Tibial nerve (tissue), 4 donors: ENCODE measurements at regions not wholly inside any gene's neighbourhood (a gene's known extent, or its start where the extent isn't known, plus 50 kb on each side); places are given as distances from the start of the nearest gene placed in this dataset.

Experiments
- DNase-seq, 2 donors: peaks; one replicate each; pipeline ENCODE4 v3.0.0-alpha.2; 2019; ENCODE audit warnings: low spot score in 2 of 2
- H3K27ac ChIP-seq, 4 donors: fragments of 200-600 bp; sonication (generic) in 3 of 4; one replicate each; pipeline ENCODE4 v1.5.1; 2017 to 2019; ENCODE audit warnings: mild to moderate bottlenecking in 1 of 4
- H3K27me3 ChIP-seq, 2 donors: fragments of 200-600 bp; sonication (generic) in 1 of 2; one replicate each; pipeline versions ENCODE4 v1.5.1 to v1.6.0; 2017 to 2019
- H3K36me3 ChIP-seq, 3 donors: fragments of 200-600 bp; sonication (generic); one replicate each; pipeline ENCODE4 v1.5.1; 2018 to 2019
- H3K4me1 ChIP-seq, 4 donors: fragments of 200-600 bp; sonication (generic) in 3 of 4; one replicate each; pipeline ENCODE4 v1.5.1; 2017 to 2019
- H3K4me3 ChIP-seq, 4 donors: fragments of 200-600 bp; sonication (generic) in 3 of 4; one replicate each; pipeline ENCODE4 v1.5.1; 2017 to 2019; ENCODE audit warnings: mild to moderate bottlenecking in 1 of 4, moderate library complexity in 1 of 4
- H3K9me3 ChIP-seq, 4 donors: fragments of 200-600 bp; sonication (generic) in 3 of 4; one replicate each; pipeline ENCODE4 v1.5.1; 2017 to 2019
- EP300 ChIP-seq, 2 donors: sonication (generic); formaldehyde crosslinking; IDR thresholded peaks; one replicate each; pipeline ENCODE4 v1.6.1; 2017; ENCODE audit warnings: antibody characterized with exemption in 2 of 2, mild to moderate bottlenecking in 1 of 2
- POLR2A ChIP-seq, 2 donors: fragments of 450-650 bp; IDR thresholded peaks; one replicate each; pipeline ENCODE4 v1.6.1; 2017; ENCODE audit warnings: antibody characterized with exemption in 2 of 2, mild to moderate bottlenecking in 2 of 2, moderate library complexity in 2 of 2
- WGBS, 2 donors: methylation state at CpG; one replicate each; pipeline ENCODE4 v1.1.5; 2018; 5-methylcytosine and 5-hydroxymethylcytosine counted together
- TF ChIP-seq, protein P1 (sequence below), 5 experiments: fragments of 200-600 bp in 3 of 5; fragments of 450-650 bp in 2 of 5; sonication (generic) in 3 of 5; IDR thresholded peaks; one replicate each; pipeline ENCODE4 v1.5.1; 2016 to 2019; ENCODE audit warnings: antibody characterized with exemption in 5 of 5, mild to moderate bottlenecking in 3 of 5, moderate library complexity in 2 of 5

- TF ChIP-seq EP300 (IDR thresholded peaks at IDR 0.05) (no peak), POLR2A (IDR thresholded peaks at IDR 0.05) (no peak)
- TF ChIP-seq, protein P1, sequence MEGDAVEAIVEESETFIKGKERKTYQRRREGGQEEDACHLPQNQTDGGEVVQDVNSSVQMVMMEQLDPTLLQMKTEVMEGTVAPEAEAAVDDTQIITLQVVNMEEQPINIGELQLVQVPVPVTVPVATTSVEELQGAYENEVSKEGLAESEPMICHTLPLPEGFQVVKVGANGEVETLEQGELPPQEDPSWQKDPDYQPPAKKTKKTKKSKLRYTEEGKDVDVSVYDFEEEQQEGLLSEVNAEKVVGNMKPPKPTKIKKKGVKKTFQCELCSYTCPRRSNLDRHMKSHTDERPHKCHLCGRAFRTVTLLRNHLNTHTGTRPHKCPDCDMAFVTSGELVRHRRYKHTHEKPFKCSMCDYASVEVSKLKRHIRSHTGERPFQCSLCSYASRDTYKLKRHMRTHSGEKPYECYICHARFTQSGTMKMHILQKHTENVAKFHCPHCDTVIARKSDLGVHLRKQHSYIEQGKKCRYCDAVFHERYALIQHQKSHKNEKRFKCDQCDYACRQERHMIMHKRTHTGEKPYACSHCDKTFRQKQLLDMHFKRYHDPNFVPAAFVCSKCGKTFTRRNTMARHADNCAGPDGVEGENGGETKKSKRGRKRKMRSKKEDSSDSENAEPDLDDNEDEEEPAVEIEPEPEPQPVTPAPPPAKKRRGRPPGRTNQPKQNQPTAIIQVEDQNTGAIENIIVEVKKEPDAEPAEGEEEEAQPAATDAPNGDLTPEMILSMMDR (IDR thresholded peaks at IDR 0.05), result no peak
- H3K4me1 ChIP-seq, result peaks cover 0 to 8% (median 3%) of the 10 kb centered on the region in 4 donors
- no peak overlapping the region for H3K27ac ChIP-seq
- no peak for DNase-seq
- H3K27me3 ChIP-seq, result no peaks in the 10 kb centered on the region
- no peak overlapping the region for H3K4me3 ChIP-seq
- no peaks in the 10 kb centered on the region for H3K9me3 ChIP-seq
- no peaks in the 10 kb centered on the region for H3K36me3 ChIP-seq
- 87 to 88% methylated on average over 8 of the region's 8 CpGs for WGBS, 2 donors
Observed at GRCh38 chr6:137751768-137752560, 115.1 kb upstream of the TNFAIP3 start.

DNA sequence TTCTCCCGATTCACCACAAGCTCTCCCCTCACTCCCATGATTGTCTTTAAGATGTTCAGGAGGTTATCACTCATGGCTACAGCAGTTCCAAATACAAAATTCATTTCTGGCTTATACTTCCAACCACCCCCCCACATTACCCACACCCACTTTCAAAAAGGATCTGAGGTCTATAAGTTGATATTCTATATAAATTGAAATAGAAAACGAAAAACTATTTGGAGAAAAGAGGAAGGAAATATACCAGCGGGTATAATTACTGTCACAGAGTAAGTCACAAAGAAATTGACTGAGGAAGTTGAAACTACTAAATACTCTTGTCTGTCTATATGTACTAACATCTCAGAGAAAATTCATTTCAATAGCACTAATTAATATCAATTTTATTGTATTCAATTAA, 112.7 kb upstream of the TNFAIP3 start:
- no peak for DNase-seq
- peaks cover 0 to 7% (median 3%) of the 10 kb centered on the region in 4 donors for H3K4me1 ChIP-seq
- no peaks in the 10 kb centered on the region for H3K36me3 ChIP-seq
- no peak for TF ChIP-seq EP300 (IDR thresholded peaks at IDR 0.05)
- TF ChIP-seq, protein P1 (IDR thresholded peaks at IDR 0.05), result no peak
- 80 to 81% methylated on average over 3 of the region's 3 CpGs for WGBS, 2 donors
- no peaks in the 10 kb centered on the region for H3K27me3 ChIP-seq
- no peak overlapping the region for H3K27ac ChIP-seq
- H3K9me3 ChIP-seq, result no peaks in the 10 kb centered on the region
- no peak overlapping the region for H3K4me3 ChIP-seq

- no peaks in the 10 kb centered on the region for H3K9me3 ChIP-seq
- peaks cover 0 to 6% (median 2%) of the 10 kb centered on the region in 4 donors for H3K4me1 ChIP-seq
- no peaks in the 10 kb centered on the region for H3K27me3 ChIP-seq
- H3K36me3 ChIP-seq, result no peaks in the 10 kb centered on the region
- TF ChIP-seq POLR2A (IDR thresholded peaks at IDR 0.05) (no peak), EP300 (IDR thresholded peaks at IDR 0.05) (no peak)
- TF ChIP-seq, protein P1 (IDR thresholded peaks at IDR 0.05), result no peak
- H3K4me3 ChIP-seq, result no peak overlapping the region
- no peak overlapping the region for H3K27ac ChIP-seq
- DNase-seq, result no peak
Observed at GRCh38 chr6:137754866-137755265, 112.2 kb upstream of the TNFAIP3 start.

DNA sequence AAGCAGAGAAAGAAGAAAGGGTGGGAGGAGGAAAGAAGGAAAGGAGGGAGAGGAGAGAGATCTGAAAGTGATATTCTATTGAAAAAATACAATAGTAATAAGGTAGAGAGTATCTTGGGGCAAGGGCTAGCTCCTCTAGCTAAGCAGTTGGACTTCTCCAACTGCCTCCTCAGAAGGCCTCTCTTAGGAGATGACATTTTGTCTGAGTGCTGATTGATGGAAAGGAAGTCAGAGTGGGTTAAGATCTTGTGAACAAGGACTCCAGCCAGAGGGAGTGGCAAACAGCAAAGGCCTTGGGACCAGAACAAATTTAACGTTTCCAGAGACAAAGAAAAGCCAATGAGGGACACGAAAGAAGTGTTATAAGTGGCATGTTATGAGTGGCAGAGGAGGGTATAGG, 111.8 kb upstream of the TNFAIP3 start:
- no peak for DNase-seq
- Histone ChIP-seq H3K27me3 (no peaks in the 10 kb centered on the region), H3K4me1 (peaks cover 0 to 2% (median under 1%) of the 10 kb centered on the region in 4 donors), H3K4me3 (no peak overlapping the region), H3K9me3 (no peaks in the 10 kb centered on the region), H3K36me3 (no peaks in the 10 kb centered on the region), H3K27ac (no peak overlapping the region)
- TF ChIP-seq EP300 (IDR thresholded peaks at IDR 0.05) (no peak), POLR2A (IDR thresholded peaks at IDR 0.05) (no peak)
- TF ChIP-seq, protein P1 (IDR thresholded peaks at IDR 0.05), result no peak
- 47 to 52% methylated on average over 2 of the region's 2 CpGs for WGBS, 2 donors

DNA sequence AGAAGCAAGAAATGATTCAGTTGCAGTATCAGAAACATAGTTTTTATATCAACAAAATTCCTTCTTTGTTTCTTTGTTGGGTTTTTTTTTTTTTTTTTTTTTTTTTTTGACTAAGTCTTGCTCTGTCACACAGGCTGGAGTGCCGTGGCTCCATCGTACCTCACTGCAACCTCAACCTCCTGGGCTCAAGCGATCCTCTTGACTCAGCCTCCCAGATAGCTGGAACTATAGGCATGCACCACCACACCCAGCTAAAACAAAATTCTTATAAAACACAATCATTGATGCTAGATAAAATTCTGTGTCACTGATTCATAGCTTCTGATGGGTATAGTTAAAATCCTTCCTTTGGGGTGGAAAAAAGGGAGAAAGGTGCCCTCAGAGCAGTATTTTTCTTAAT, 110.3 kb upstream of the TNFAIP3 start:
- no peaks in the 10 kb centered on the region for H3K36me3 ChIP-seq
- H3K4me1 ChIP-seq, result no peaks in the 10 kb centered on the region
- no peaks in the 10 kb centered on the region for H3K9me3 ChIP-seq
- DNase-seq, result no peak
- H3K27ac ChIP-seq, result no peak overlapping the region
- WGBS, 2 donors, result 84 to 89% methylated on average over 3 of the region's 3 CpGs
- TF ChIP-seq EP300 (IDR thresholded peaks at IDR 0.05) (no peak), POLR2A (IDR thresholded peaks at IDR 0.05) (no peak)
- TF ChIP-seq, protein P1 (IDR thresholded peaks at IDR 0.05), result no peak
- H3K4me3 ChIP-seq, result no peak overlapping the region
- no peaks in the 10 kb centered on the region for H3K27me3 ChIP-seq
